Right lobe of liver (tissue), 4 donors: ENCODE measurements at regions not wholly inside any gene's neighbourhood (a gene's known extent, or its start where the extent isn't known, plus 50 kb on each side); places are given as distances from the start of the nearest gene placed in this dataset.

Experiments used
- POLR2A ChIP-seq: fragments of 450-650 bp; IDR thresholded peaks from one replicate; pipeline ENCODE4 v1.6.1; 2017; ENCODE audit warnings: antibody characterized with exemption, mild to moderate bottlenecking
- TF ChIP-seq, protein P1 (sequence below), 4 donors: fragments of 200-600 bp in 3 of 4; fragments of 450-650 bp in 1 of 4; IDR thresholded peaks; one replicate each; pipeline versions ENCODE4 v1.5.1 to v1.8.0; 2016 to 2022; ENCODE audit warnings: antibody characterized with exemption in 4 of 4, mild to moderate bottlenecking in 2 of 4
- donor health status: DM: no; HTN: no; CAD: no.
- donor health status: DM: no; HTN: no; CAD: no.
- donor health status: DM: no; HTN: yes; CAD: no.

- TF ChIP-seq, protein P1, sequence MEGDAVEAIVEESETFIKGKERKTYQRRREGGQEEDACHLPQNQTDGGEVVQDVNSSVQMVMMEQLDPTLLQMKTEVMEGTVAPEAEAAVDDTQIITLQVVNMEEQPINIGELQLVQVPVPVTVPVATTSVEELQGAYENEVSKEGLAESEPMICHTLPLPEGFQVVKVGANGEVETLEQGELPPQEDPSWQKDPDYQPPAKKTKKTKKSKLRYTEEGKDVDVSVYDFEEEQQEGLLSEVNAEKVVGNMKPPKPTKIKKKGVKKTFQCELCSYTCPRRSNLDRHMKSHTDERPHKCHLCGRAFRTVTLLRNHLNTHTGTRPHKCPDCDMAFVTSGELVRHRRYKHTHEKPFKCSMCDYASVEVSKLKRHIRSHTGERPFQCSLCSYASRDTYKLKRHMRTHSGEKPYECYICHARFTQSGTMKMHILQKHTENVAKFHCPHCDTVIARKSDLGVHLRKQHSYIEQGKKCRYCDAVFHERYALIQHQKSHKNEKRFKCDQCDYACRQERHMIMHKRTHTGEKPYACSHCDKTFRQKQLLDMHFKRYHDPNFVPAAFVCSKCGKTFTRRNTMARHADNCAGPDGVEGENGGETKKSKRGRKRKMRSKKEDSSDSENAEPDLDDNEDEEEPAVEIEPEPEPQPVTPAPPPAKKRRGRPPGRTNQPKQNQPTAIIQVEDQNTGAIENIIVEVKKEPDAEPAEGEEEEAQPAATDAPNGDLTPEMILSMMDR (IDR thresholded peaks at IDR 0.05), result no peak
- no peak for TF ChIP-seq POLR2A
Observed at GRCh38 chr3:145266368-145266767, 894.6 kb downstream of the PLOD2 start.
